ENCODE measurements at regions not wholly inside any gene's neighbourhood (a gene's known extent, or its start where the extent isn't known, plus 50 kb on each side); places are given as distances from the start of the nearest gene placed in this dataset.

- DNase-seq (ENCODE audit: low spot score): no peak
- TF ChIP-seq CTCF (IDR thresholded peaks at IDR 0.05; ENCODE audit: extremely low read depth, missing control alignments): no peak
Measured at GRCh38 chr15:62432702-62433398, 267.8 kb upstream of the C2CD4B start.

- DNase-seq (ENCODE audit: low spot score): no peak
- no peak for TF ChIP-seq CTCF (IDR thresholded peaks at IDR 0.05; ENCODE audit: extremely low read depth, missing control alignments)
Measured at GRCh38 chr15:62436235-62436634, 271.1 kb upstream of the C2CD4B start.

GRCh38 chr15:62437753-62438152 is 272.7 kb upstream of the C2CD4B start:
- TF ChIP-seq CTCF (IDR thresholded peaks at IDR 0.05; ENCODE audit: extremely low read depth, missing control alignments): no peak
- DNase-seq (ENCODE audit: low spot score): no peak

- TF ChIP-seq CTCF (IDR thresholded peaks at IDR 0.05; ENCODE audit: extremely low read depth, missing control alignments): no peak
- no peak for DNase-seq (ENCODE audit: low spot score)
Measured at GRCh38 chr15:62439543-62440016, 274.5 kb upstream of the C2CD4B start.

- DNase-seq (ENCODE audit: low spot score): no peak
- TF ChIP-seq CTCF (IDR thresholded peaks at IDR 0.05; ENCODE audit: extremely low read depth, missing control alignments): no peak
Measured at GRCh38 chr15:62440362-62441105, 275.4 kb upstream of the C2CD4B start.

GRCh38 chr15:62444104-62445022 is 279.3 kb upstream of the C2CD4B start:
- no peak for TF ChIP-seq CTCF (IDR thresholded peaks at IDR 0.05; ENCODE audit: extremely low read depth, missing control alignments)
- no peak for DNase-seq (ENCODE audit: low spot score)
